ENCODE measurements at regions not wholly inside any gene's neighbourhood (a gene's known extent, or its start where the extent isn't known, plus 50 kb on each side); places are given as distances from the start of the nearest gene placed in this dataset.

GRCh38 chr2:129273266-129274037 is 706.0 kb upstream of the RAB6C start:
- no peak for TF ChIP-seq POLR2A (IDR thresholded peaks at IDR 0.05)
- TF ChIP-seq CTCF (IDR thresholded peaks at IDR 0.05), result no peak

All from right lobe of liver (tissue), 4 donors.